ENCODE measurements at regions not wholly inside any gene's neighbourhood (a gene's known extent, or its start where the extent isn't known, plus 50 kb on each side); places are given as distances from the start of the nearest gene placed in this dataset.

GRCh38 chr1:42000766-42001165, 82.0 kb upstream of the HIVEP3 start:
- H3K9me3 ChIP-seq = no peaks in the 10 kb centered on the region
- no peak for TF ChIP-seq CTCF (IDR thresholded peaks at IDR 0.05)
- H3K36me3 ChIP-seq = no peaks in the 10 kb centered on the region
- no peaks in the 10 kb centered on the region for H3K27me3 ChIP-seq
- H3K4me3 ChIP-seq = no peak overlapping the region
- no peaks in the 10 kb centered on the region for H3K4me1 ChIP-seq
- H3K27ac ChIP-seq = no peak overlapping the region
- DNase-seq (ENCODE audit: low spot score in 2 of 2) = no peak
- intact Hi-C loops (cut with DNase I) = no loop called here

- TF ChIP-seq CTCF (IDR thresholded peaks at IDR 0.05) = no peak
- no peaks in the 10 kb centered on the region for H3K27me3 ChIP-seq
- no peaks in the 10 kb centered on the region for H3K36me3 ChIP-seq
- H3K9me3 ChIP-seq = no peaks in the 10 kb centered on the region
- DNase-seq (ENCODE audit: low spot score in 2 of 2) = no peak
- intact Hi-C loops (cut with DNase I) = no loop called here
- H3K27ac ChIP-seq = no peak overlapping the region
- H3K4me3 ChIP-seq = no peak overlapping the region
- no peaks in the 10 kb centered on the region for H3K4me1 ChIP-seq
Observed at GRCh38 chr1:41999884-42000283, 81.2 kb upstream of the HIVEP3 start.

GRCh38 chr1:41998250-41998649, 79.5 kb upstream of the HIVEP3 start:
- H3K4me1 ChIP-seq = no peaks in the 10 kb centered on the region
- H3K4me3 ChIP-seq = no peak overlapping the region
- TF ChIP-seq CTCF (IDR thresholded peaks at IDR 0.05) = no peak
- no peak overlapping the region for H3K27ac ChIP-seq
- H3K27me3 ChIP-seq = no peaks in the 10 kb centered on the region
- H3K36me3 ChIP-seq = no peaks in the 10 kb centered on the region
- DNase-seq (ENCODE audit: low spot score in 2 of 2) = no peak
- intact Hi-C loops (cut with DNase I) = no loop called here
- no peaks in the 10 kb centered on the region for H3K9me3 ChIP-seq

GRCh38 chr1:41997153-41997552, 78.4 kb upstream of the HIVEP3 start:
- no peaks in the 10 kb centered on the region for H3K4me1 ChIP-seq
- no peak for DNase-seq (ENCODE audit: low spot score in 2 of 2)
- TF ChIP-seq CTCF (IDR thresholded peaks at IDR 0.05) = no peak
- intact Hi-C loops (cut with DNase I) = no loop called here
- no peaks in the 10 kb centered on the region for H3K9me3 ChIP-seq
- no peak overlapping the region for H3K27ac ChIP-seq
- no peaks in the 10 kb centered on the region for H3K36me3 ChIP-seq
- no peak overlapping the region for H3K4me3 ChIP-seq
- H3K27me3 ChIP-seq = no peaks in the 10 kb centered on the region

GRCh38 chr1:41995441-41996130, 76.9 kb upstream of the HIVEP3 start:
- Histone ChIP-seq H3K27ac (no peak overlapping the region), H3K4me3 (no peak overlapping the region), H3K27me3 (no peaks in the 10 kb centered on the region), H3K36me3 (no peaks in the 10 kb centered on the region), H3K9me3 (no peaks in the 10 kb centered on the region), H3K4me1 (no peaks in the 10 kb centered on the region)
- no peak for DNase-seq (ENCODE audit: low spot score in 2 of 2)
- no peak for TF ChIP-seq CTCF (IDR thresholded peaks at IDR 0.05)
- intact Hi-C loops (cut with DNase I) = no loop called here
